GM12878 (cell line): ENCODE measurements at regions not wholly inside any gene's neighbourhood (a gene's known extent, or its start where the extent isn't known, plus 50 kb on each side); places are given as distances from the start of the nearest gene placed in this dataset.

Source experiments
- ATAC-seq: fragments of 200-7000 bp; cut with Tn5 transposase; 3 replicates; pipeline ENCODE4 v1.9.1; 2020; ENCODE audit warnings: mild to moderate bottlenecking, moderate library complexity
- BruUV-seq: library from RNA; stranded (reverse); fragments of 400-500 nt; replicated peaks from 2 replicates; lab custom pipeline; 2021; lab: Mats Ljungman, UMichigan
- CTCF ChIA-PET: fragments of 300-600 bp; sonication (Branson Sonifier 250); formaldehyde crosslinking; extraction: SDS; loops from one replicate; lab custom pipeline; 2021; ENCODE audit warnings: inconsistent platforms; lab: Yijun Ruan, JAX
- POLR2A ChIA-PET: fragments of 350-600 bp; formaldehyde crosslinking; extraction: SDS; loops from one replicate; lab custom pipeline; 2021; ENCODE audit warnings: inconsistent platforms; lab: Charles Lee
- RAD21 ChIA-PET: fragments of 300-600 bp; sonication (Branson Sonifier 250); formaldehyde crosslinking; loops from one replicate; lab custom pipeline; 2023; ENCODE audit warnings: antibody characterized with exemption; ENCODE audit not compliant: unreplicated experiment; lab: Charles Lee
- SMC1A ChIA-PET: fragments of 300-600 bp; sonication (Branson Sonifier 250); formaldehyde crosslinking; loops from one replicate; lab custom pipeline; 2023; ENCODE audit not compliant: unreplicated experiment, uncharacterized antibody; lab: Charles Lee
- DNase-seq: peaks from one replicate; pipeline ENCODE4 v3.0.0-alpha.2; 2011; ENCODE audit warnings: low read depth, low spot score
- FAIRE-seq: peaks from 3 replicates; lab custom pipeline; 2011; peaks lifted over from hg19 to GRCh38; lab: Jason Lieb, UNC
- H2AFZ ChIP-seq: 2 replicates; pipeline ENCODE4 v1.6.0; 2011; ENCODE audit warnings: low read depth, low read length, control low read depth; ENCODE audit not compliant: control insufficient read depth
- H3K27ac ChIP-seq: 2 replicates; pipeline ENCODE4 v1.5.1; 2011; ENCODE audit warnings: control low read depth; ENCODE audit not compliant: control insufficient read depth, insufficient read depth
- H3K27me3 ChIP-seq, 2 experiments: replicated peaks in 1 of 2; 2 replicates each; pipeline versions ENCODE4 v1.6.0 to v1.6.1; 2011; ENCODE audit warnings: low read length in 1 of 2; ENCODE audit not compliant: control insufficient read depth in 2 of 2, insufficient read depth in 2 of 2
- H3K36me3 ChIP-seq, 2 experiments: 2 replicates each; pipeline ENCODE4 v1.5.1; 2011; ENCODE audit warnings: low read length in 1 of 2; ENCODE audit not compliant: control insufficient read depth in 2 of 2, insufficient read depth in 2 of 2
- H3K4me1 ChIP-seq: 2 replicates; pipeline ENCODE4 v1.6.1; 2011; ENCODE audit warnings: mild to moderate bottlenecking, low read length, moderate library complexity, mixed read lengths; ENCODE audit not compliant: control insufficient read depth, insufficient read depth
- H3K4me2 ChIP-seq: 2 replicates; pipeline ENCODE4 v1.6.0; 2011; ENCODE audit warnings: control low read depth; ENCODE audit not compliant: control insufficient read depth, insufficient read depth
- H3K4me3 ChIP-seq: fragments of 200-600 bp; sonication (generic); 2 replicates; pipeline ENCODE4 v1.5.1; 2016
- H3K79me2 ChIP-seq: 2 replicates; pipeline ENCODE4 v1.6.0; 2011; ENCODE audit warnings: low read length; ENCODE audit not compliant: control insufficient read depth, insufficient read depth
- H3K9ac ChIP-seq: 2 replicates; pipeline ENCODE4 v1.8.0; 2011; ENCODE audit warnings: low read length, control low read depth, mixed read lengths; ENCODE audit not compliant: control insufficient read depth, insufficient read depth
- H3K9me3 ChIP-seq: replicated peaks from 3 replicates; pipeline ENCODE4 v1.5.1; 2011; ENCODE audit warnings: mild to moderate bottlenecking, low read length; ENCODE audit not compliant: control insufficient read depth, insufficient read depth
- H4K20me1 ChIP-seq: 2 replicates; pipeline ENCODE4 v1.6.0; 2011; ENCODE audit not compliant: control insufficient read depth, insufficient read depth
- BCL11A ChIP-seq: IDR thresholded peaks from 2 replicates; pipeline ENCODE4 v1.6.1; 2011; ENCODE audit warnings: low read depth, low read length
- BCLAF1 ChIP-seq: fragments of 450-650 bp; IDR thresholded peaks from 2 replicates; pipeline ENCODE4 v1.6.1; 2017; ENCODE audit warnings: antibody characterized with exemption, mild to moderate bottlenecking, moderate library complexity
- DPF2 ChIP-seq: fragments of 450-650 bp; IDR thresholded peaks from 2 replicates; pipeline ENCODE4 v1.6.1; 2017; ENCODE audit warnings: mild to moderate bottlenecking
- EP300 ChIP-seq, 2 experiments: fragments of 150-350 bp in 1 of 2; IDR thresholded peaks; 2 replicates each; pipeline ENCODE4 v1.6.1; 2011 to 2012; ENCODE audit warnings: low read depth in 2 of 2, low read length in 2 of 2, borderline replicate concordance in 1 of 2, improper control_type of control experiment in 1 of 2, inconsistent platforms in 1 of 2; ENCODE audit not compliant: control insufficient read depth in 1 of 2
- MEF2B ChIP-seq: fragments of 450-650 bp; IDR thresholded peaks from 2 replicates; pipeline ENCODE4 v1.6.1; 2018; ENCODE audit warnings: mild to moderate bottlenecking, moderate library complexity; ENCODE audit not compliant: partially characterized antibody, poor library complexity, severe bottlenecking
- MTA2 ChIP-seq: fragments of 450-650 bp; IDR thresholded peaks from 2 replicates; pipeline ENCODE4 v1.6.1; 2016; ENCODE audit warnings: low read depth, mild to moderate bottlenecking, moderate library complexity
- NKRF ChIP-seq: fragments of 450-650 bp; conservative IDR thresholded peaks from 2 replicates; pipeline ENCODE4 v1.6.1; 2017; ENCODE audit warnings: mild to moderate bottlenecking, moderate library complexity
- PKNOX1 ChIP-seq: fragments of 450-650 bp; IDR thresholded peaks from 2 replicates; pipeline ENCODE4 v1.6.1; 2016; ENCODE audit warnings: mild to moderate bottlenecking
- PML ChIP-seq: IDR thresholded peaks from 2 replicates; pipeline ENCODE4 v1.6.1; 2012; ENCODE audit warnings: low read length, inconsistent platforms
- SKIL ChIP-seq: fragments of 450-650 bp; IDR thresholded peaks from 2 replicates; pipeline ENCODE4 v1.6.1; 2017; ENCODE audit warnings: mild to moderate bottlenecking, low read depth, inconsistent platforms; ENCODE audit not compliant: poor library complexity, severe bottlenecking
- SMC3 ChIP-seq: IDR thresholded peaks from 2 replicates; pipeline ENCODE4 v1.6.1; 2011; ENCODE audit warnings: low read length, improper control_type of control experiment, borderline replicate concordance
- SRF ChIP-seq, 2 experiments: IDR thresholded peaks; 2 replicates each; pipeline ENCODE4 v1.6.1; 2011; ENCODE audit warnings: low read depth in 2 of 2, low read length in 2 of 2, mild to moderate bottlenecking in 1 of 2, moderate library complexity in 1 of 2
- TAF1 ChIP-seq: IDR thresholded peaks from 2 replicates; pipeline ENCODE4 v1.6.1; 2011; ENCODE audit warnings: mild to moderate bottlenecking, low read depth, low read length, borderline replicate concordance
- ZNF384 ChIP-seq: IDR thresholded peaks from 2 replicates; pipeline ENCODE4 v1.6.1; 2012; ENCODE audit warnings: low read depth, mild to moderate bottlenecking, low read length, improper control_type of control experiment, borderline replicate concordance
- WGBS: methylation state at CpG from one replicate; pipeline ENCODE4 v1.1.6; 2016; ENCODE audit warnings: low lambda C conversion rate; ENCODE audit not compliant: insufficient replicate concordance, insufficient coverage; ENCODE audit errors: missing lambda C conversion rate; 5-methylcytosine and 5-hydroxymethylcytosine counted together
- in situ Hi-C: fragments of 300-500 bp; cut with MboI; formaldehyde crosslinking; loops from 9 replicates; pipeline ENCODE4 v1.14.3; 2018; ENCODE audit warnings: mixed read lengths
- intact Hi-C: fragments of 100-400 bp; cut with micrococcal nuclease; formaldehyde crosslinking; loops from one replicate; pipeline ENCODE4 v1.14.2; 2022; ENCODE audit not compliant: unreplicated experiment

- no TSS peak for BruUV-seq
- Histone ChIP-seq H3K27ac (no peak overlapping the region), H3K9ac (no peak overlapping the region), H3K9me3 (no peaks in the 10 kb centered on the region), H2AFZ (no peak overlapping the region), H3K4me2 (no peak overlapping the region), H3K36me3 (no peaks in the 10 kb centered on the region), H3K79me2 (no peaks in the 10 kb centered on the region), H3K27me3 (no peaks in the 10 kb centered on the region), H3K4me3 (no peak overlapping the region), H3K4me1 (no peaks in the 10 kb centered on the region), H4K20me1 (no peaks in the 10 kb centered on the region)
- ChIA-PET CTCF (interaction anchor here (1.5 kb wide), 1 partner anchor 15 kb away, joined by 3 read pairs; no protein-coding TSS in a partner anchor), RAD21 (interaction anchor here (0.9 to 1.0 kb wide), 2 partner anchors 38 to 252 kb away, joined by 3 read pairs; no protein-coding TSS in a partner anchor), SMC1A (interaction anchor here (0.9 to 1.8 kb wide), 4 partner anchors 15 to 38 kb away, joined by 5 to 8 read pairs (median 6); no protein-coding TSS in a partner anchor), POLR2A (interaction anchor here (0.7 kb wide), 1 partner anchor 489 kb away, joined by 3 read pairs; no protein-coding TSS in a partner anchor)
- whole genome bisulfite sequencing = 9% methylated on average over 4 of the region's 4 CpGs
- DNase-seq = no peak
- in situ Hi-C loops (no loop called here), intact Hi-C loops (no loop called here)
- peak; percentile 86 for ATAC-seq
- no peak for FAIRE-seq
- 0 out of 2 replicates have a peak, but pooled peaks have one; percentile 38 for TF ChIP-seq DPF2
- TF ChIP-seq PKNOX1 = no peak
- peak; percentile 41; the same call in 1 of the 2 replicates for TF ChIP-seq BCL11A
- TF ChIP-seq SRF (IDR thresholded peaks at IDR 0.05; ENCODE audit: low read depth in 2 of 2, low read length in 2 of 2) = no peak
- peak in 1 of 2 experiments; percentile 32; a peak in 1 of 4 replicates for TF ChIP-seq EP300 (IDR thresholded peaks at IDR 0.05; ENCODE audit: borderline replicate concordance in 1 of 2, control insufficient read depth in 1 of 2, low read depth in 2 of 2, low read length in 2 of 2)
- peak; percentile 74 for TF ChIP-seq MEF2B
- TF ChIP-seq TAF1 = no peak
- TF ChIP-seq NKRF = no peak
- TF ChIP-seq MTA2 = peak; percentile 94
- TF ChIP-seq SMC3 = no peak
- TF ChIP-seq BCLAF1 = no peak
- no peak for TF ChIP-seq PML
- TF ChIP-seq SKIL = peak; percentile 22
- TF ChIP-seq ZNF384 = peak; percentile 74
Observed at GRCh38 chr13:106122234-106122633, 413.2 kb downstream of the EFNB2 start.
